Neuronal stem cell (in vitro differentiated cells): ENCODE measurements at regions not wholly inside any gene's neighbourhood (a gene's known extent, or its start where the extent isn't known, plus 50 kb on each side); places are given as distances from the start of the nearest gene placed in this dataset.

Experiments
- DNase-seq: peaks from one replicate; pipeline ENCODE4 v3.0.0-alpha.2; 2013; ENCODE audit warnings: low spot score
- H2AFZ ChIP-seq: one replicate; pipeline ENCODE4 v1.6.1; 2013; ENCODE audit warnings: mild to moderate bottlenecking, low read length, inconsistent platforms
- H2AK5ac ChIP-seq: 2 replicates; pipeline ENCODE4 v1.6.1; 2013; ENCODE audit warnings: low read depth, mild to moderate bottlenecking, inconsistent platforms, low read length, moderate library complexity, mixed read lengths
- H2BK120ac ChIP-seq: 2 replicates; pipeline ENCODE4 v1.6.1; 2013; ENCODE audit warnings: low read depth, mild to moderate bottlenecking, inconsistent platforms, low read length, moderate library complexity, mixed read lengths
- H2BK12ac ChIP-seq: one replicate; pipeline ENCODE4 v1.6.1; 2013; ENCODE audit warnings: low read length, inconsistent platforms
- H2BK15ac ChIP-seq: 2 replicates; pipeline ENCODE4 v1.6.1; 2013; ENCODE audit warnings: mild to moderate bottlenecking, low read length, inconsistent platforms, mixed read lengths
- H2BK5ac ChIP-seq: one replicate; pipeline ENCODE4 v1.6.1; 2013; ENCODE audit warnings: inconsistent platforms, mild to moderate bottlenecking, low read length, moderate library complexity
- H3K14ac ChIP-seq: one replicate; pipeline ENCODE4 v1.6.1; 2013; ENCODE audit warnings: low read length, inconsistent platforms
- H3K18ac ChIP-seq: 2 replicates; pipeline ENCODE4 v1.6.1; 2013; ENCODE audit warnings: low read length, inconsistent platforms
- H3K23ac ChIP-seq: 2 replicates; pipeline ENCODE4 v1.6.1; 2013; ENCODE audit warnings: low read depth, mild to moderate bottlenecking, mixed read lengths, low read length, inconsistent platforms; ENCODE audit not compliant: poor library complexity
- H3K27ac ChIP-seq: replicated peaks from 3 replicates; pipeline ENCODE4 v1.5.1; 2013; ENCODE audit warnings: low read length, inconsistent platforms
- H3K27me3 ChIP-seq, 3 experiments: 2 replicates each; pipeline ENCODE4 v1.6.1; 2013; ENCODE audit warnings: low read length in 3 of 3, mild to moderate bottlenecking in 2 of 3, inconsistent platforms in 1 of 3, low read depth in 1 of 3, mixed read lengths in 1 of 3, moderate library complexity in 1 of 3; ENCODE audit not compliant: control insufficient read depth in 3 of 3, insufficient read depth in 3 of 3
- H3K36me3 ChIP-seq, 2 donors: replicated peaks in 1 of 2; 2 replicates each; pipeline ENCODE4 v1.6.1; 2013; ENCODE audit warnings: low read length in 2 of 2; ENCODE audit not compliant: control insufficient read depth in 2 of 2, insufficient read depth in 2 of 2
- H3K4ac ChIP-seq: 2 replicates; pipeline ENCODE4 v1.6.1; 2013; ENCODE audit warnings: inconsistent platforms, mild to moderate bottlenecking, low read length, moderate library complexity
- H3K4me1 ChIP-seq, 2 donors: 1 replicate in 1 of 2; 2 replicates in 1 of 2; pipeline ENCODE4 v1.6.1; 2013; ENCODE audit warnings: low read length in 2 of 2, low read depth in 1 of 2; ENCODE audit not compliant: control insufficient read depth in 2 of 2, insufficient read depth in 1 of 2
- H3K4me2 ChIP-seq: one replicate; pipeline ENCODE4 v1.6.1; 2013; ENCODE audit warnings: mild to moderate bottlenecking, low read length, inconsistent platforms; ENCODE audit not compliant: insufficient read depth, poor library complexity, severe bottlenecking
- H3K4me3 ChIP-seq, 2 donors: 2 replicates each; pipeline ENCODE4 v1.5.1; 2013; ENCODE audit warnings: low read length in 2 of 2, mild to moderate bottlenecking in 2 of 2, inconsistent platforms in 1 of 2, moderate library complexity in 1 of 2
- H3K79me1 ChIP-seq: one replicate; pipeline ENCODE4 v1.6.1; 2013; ENCODE audit warnings: low read depth, mild to moderate bottlenecking, inconsistent platforms, low read length, moderate library complexity
- H3K9ac ChIP-seq: one replicate; pipeline ENCODE4 v1.6.1; 2013; ENCODE audit warnings: mild to moderate bottlenecking, low read depth, low read length, inconsistent platforms; ENCODE audit not compliant: poor library complexity
- H3K9me3 ChIP-seq, 2 donors: replicated peaks in 1 of 2; 2 replicates each; pipeline versions ENCODE3 to v1.6.1; 2013; ENCODE audit warnings: low read length in 2 of 2, mild to moderate bottlenecking in 2 of 2, inconsistent platforms in 1 of 2, low read depth in 1 of 2, mixed read lengths in 1 of 2, moderate library complexity in 1 of 2; ENCODE audit not compliant: control insufficient read depth in 2 of 2, insufficient read depth in 1 of 2
- H4K8ac ChIP-seq: one replicate; pipeline ENCODE4 v1.6.1; 2013; ENCODE audit warnings: low read depth, mild to moderate bottlenecking, inconsistent platforms, low read length, moderate library complexity
- H4K91ac ChIP-seq: one replicate; pipeline ENCODE4 v1.6.1; 2013; ENCODE audit warnings: low read length, low read depth, mild to moderate bottlenecking, inconsistent platforms; ENCODE audit not compliant: poor library complexity
- WGBS, 2 donors: extraction: QIAGEN DNeasy Blood & Tissue Kit; methylation state at CpG; one replicate each; pipeline ENCODE4 v1.1.7; 2013; ENCODE audit warnings: missing lambda C conversion rate in 2 of 2, mixed read lengths in 1 of 2; ENCODE audit not compliant: insufficient read length in 2 of 2, insufficient replicate concordance in 1 of 2; ENCODE audit errors: extremely low coverage in 2 of 2; 5-methylcytosine and 5-hydroxymethylcytosine counted together

- H2BK12ac ChIP-seq: no peak overlapping the region
- H3K4me2 ChIP-seq: no peak overlapping the region
- H3K27me3 ChIP-seq: no peaks in the 10 kb centered on the region
- H3K27ac ChIP-seq: no peak overlapping the region
- no peaks in the 10 kb centered on the region for H3K36me3 ChIP-seq
- DNase-seq: no peak
- WGBS, 2 donors: no CpG with 5 or more reads among the region's 2 CpGs
- H4K8ac ChIP-seq: no peak overlapping the region
- no peak overlapping the region for H3K18ac ChIP-seq
- H3K9me3 ChIP-seq: no peaks in the 10 kb centered on the region
- H2BK5ac ChIP-seq: no peak overlapping the region
- H4K91ac ChIP-seq: no peak overlapping the region
- no peak overlapping the region for H2AFZ ChIP-seq
- peaks cover 0 to 2% of the 10 kb centered on the region in 2 donors for H3K4me1 ChIP-seq
- H3K79me1 ChIP-seq: no peaks in the 10 kb centered on the region
- no peak overlapping the region for H3K14ac ChIP-seq
- no peak overlapping the region for H2AK5ac ChIP-seq
- H2BK15ac ChIP-seq: no peak overlapping the region
- no peak overlapping the region for H3K4ac ChIP-seq
- H3K23ac ChIP-seq: no peak overlapping the region
- no peak overlapping the region for H3K4me3 ChIP-seq
- no peak overlapping the region for H3K9ac ChIP-seq
- H2BK120ac ChIP-seq: no peak overlapping the region
Measured at GRCh38 chr3:153036846-153037245, 125.2 kb upstream of the RAP2B start.

- no peak overlapping the region for H3K18ac ChIP-seq
- no peak overlapping the region for H2BK5ac ChIP-seq
- peaks cover 0 to 2% of the 10 kb centered on the region in 2 donors for H3K4me1 ChIP-seq
- WGBS, 2 donors: no CpG with 5 or more reads among the region's 5 CpGs
- no peaks in the 10 kb centered on the region for H3K9me3 ChIP-seq
- no peak overlapping the region for H3K23ac ChIP-seq
- no peak overlapping the region for H4K8ac ChIP-seq
- H3K36me3 ChIP-seq: no peaks in the 10 kb centered on the region
- no peak overlapping the region for H4K91ac ChIP-seq
- H3K14ac ChIP-seq: no peak overlapping the region
- H2BK120ac ChIP-seq: no peak overlapping the region
- H2BK12ac ChIP-seq: no peak overlapping the region
- no peak overlapping the region for H3K4me2 ChIP-seq
- H3K79me1 ChIP-seq: no peaks in the 10 kb centered on the region
- no peak overlapping the region for H2AK5ac ChIP-seq
- DNase-seq: no peak
- H2AFZ ChIP-seq: no peak overlapping the region
- H3K9ac ChIP-seq: no peak overlapping the region
- no peak overlapping the region for H2BK15ac ChIP-seq
- no peak overlapping the region for H3K4me3 ChIP-seq
- H3K27ac ChIP-seq: no peak overlapping the region
- H3K4ac ChIP-seq: no peak overlapping the region
- H3K27me3 ChIP-seq: no peaks in the 10 kb centered on the region
Measured at GRCh38 chr3:153038367-153038766, 123.7 kb upstream of the RAP2B start.

- Histone ChIP-seq H3K14ac (no peak overlapping the region), H4K8ac (no peak overlapping the region), H2BK5ac (no peak overlapping the region), H3K79me1 (no peaks in the 10 kb centered on the region), H2AFZ (no peak overlapping the region), H3K9ac (no peak overlapping the region), H3K9me3 (no peaks in the 10 kb centered on the region), H2AK5ac (no peak overlapping the region), H4K91ac (no peak overlapping the region), H3K36me3 (no peaks in the 10 kb centered on the region), H3K18ac (no peak overlapping the region), H3K27ac (no peak overlapping the region), H2BK12ac (no peak overlapping the region), H3K4me3 (no peak overlapping the region), H3K27me3 (no peaks in the 10 kb centered on the region), H2BK120ac (no peak overlapping the region), H2BK15ac (no peak overlapping the region), H3K4ac (no peak overlapping the region), H3K4me2 (no peak overlapping the region), H3K4me1 (peaks cover 0 to 2% of the 10 kb centered on the region in 2 donors), H3K23ac (no peak overlapping the region)
- DNase-seq: no peak
- no CpG with 5 or more reads among the region's 9 CpGs for WGBS, 2 donors
Measured at GRCh38 chr3:153038779-153039178, 123.2 kb upstream of the RAP2B start.

GRCh38 chr3:153041181-153041580 is 120.8 kb upstream of the RAP2B start:
- Histone ChIP-seq H2BK12ac (no peak overlapping the region), H3K18ac (no peak overlapping the region), H3K4me3 (no peak overlapping the region), H3K4me1 (peaks cover 0 to 2% of the 10 kb centered on the region in 2 donors), H4K8ac (no peak overlapping the region), H3K9me3 (no peaks in the 10 kb centered on the region), H2AK5ac (no peak overlapping the region), H3K4me2 (no peak overlapping the region), H3K36me3 (no peaks in the 10 kb centered on the region), H3K4ac (no peak overlapping the region), H3K79me1 (no peaks in the 10 kb centered on the region), H2AFZ (no peak overlapping the region), H3K27ac (no peak overlapping the region), H3K23ac (no peak overlapping the region), H2BK120ac (no peak overlapping the region), H3K14ac (no peak overlapping the region), H3K9ac (no peak overlapping the region), H2BK15ac (no peak overlapping the region), H2BK5ac (no peak overlapping the region), H4K91ac (no peak overlapping the region), H3K27me3 (no peaks in the 10 kb centered on the region)
- DNase-seq: no peak
- no CpG with 5 or more reads among the region's 2 CpGs for WGBS, 2 donors
